ENCODE measurements at regions not wholly inside any gene's neighbourhood (a gene's known extent, or its start where the extent isn't known, plus 50 kb on each side); places are given as distances from the start of the nearest gene placed in this dataset.

DNA sequence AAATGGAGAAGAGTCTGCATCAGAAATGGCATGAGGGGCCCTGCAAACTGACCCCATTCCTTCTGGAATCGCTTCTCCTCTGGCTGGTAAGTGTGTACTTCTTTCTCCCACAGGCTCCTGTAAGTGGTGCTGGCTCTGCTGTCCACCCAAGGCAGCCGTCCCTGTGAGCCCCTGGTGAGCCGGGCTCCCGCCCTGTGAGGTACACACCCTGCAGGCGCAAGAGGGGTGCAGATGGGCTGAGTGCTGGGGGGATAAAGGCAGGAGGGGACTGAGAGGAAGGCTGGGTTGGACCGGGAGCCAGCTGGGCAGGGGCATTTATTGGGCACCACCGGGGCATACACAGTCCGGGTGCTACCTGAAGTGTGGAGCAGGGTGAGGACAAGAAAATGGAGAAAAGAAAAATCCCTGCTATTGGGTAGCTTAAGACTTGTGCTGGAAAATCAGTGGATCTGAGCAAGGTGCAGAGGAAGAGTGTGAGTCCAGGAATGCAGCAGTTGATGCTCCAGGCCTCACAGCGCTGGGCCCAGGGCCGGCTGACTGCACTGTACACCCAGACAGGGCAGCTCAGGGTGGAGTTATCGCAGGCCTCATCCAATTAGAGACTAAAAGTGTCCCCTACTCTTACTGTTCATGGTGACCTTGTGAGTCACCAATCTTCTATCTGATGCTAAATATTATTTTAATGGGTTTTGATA is 455.1 kb upstream of the B3GAT1 start:
- 96% methylated on average over 8 of the region's 11 CpGs for WGBS

GRCh38 chr11:134866215-134866614 is 454.2 kb upstream of the B3GAT1 start:
- H3K4me1 ChIP-seq = peaks cover 0 to 6% (median 0%) of the 10 kb centered on the region in 4 donors
- H3K36me3 ChIP-seq = no peaks in the 10 kb centered on the region
- no peak for DNase-seq (ENCODE audit: extremely low spot score)
- no peak overlapping the region for H3K27ac ChIP-seq (replicated peaks in 1 of 4)
- WGBS = 86% methylated on average over 6 of the region's 6 CpGs
- peaks cover 0 to 19% (median 0%) of the 10 kb centered on the region in 4 donors for H3K27me3 ChIP-seq
- H3K9me3 ChIP-seq = no peaks in the 10 kb centered on the region
- no peak overlapping the region for H3K4me3 ChIP-seq
- intact Hi-C loops (cut with DNase I) = no loop called here
- TF ChIP-seq EP300 (IDR thresholded peaks at IDR 0.05) (no peak), POLR2A (IDR thresholded peaks at IDR 0.05; ENCODE audit: low read depth) (no peak), POLR2AphosphoS5 (IDR thresholded peaks at IDR 0.05) (no peak)
- TF ChIP-seq, protein P1, sequence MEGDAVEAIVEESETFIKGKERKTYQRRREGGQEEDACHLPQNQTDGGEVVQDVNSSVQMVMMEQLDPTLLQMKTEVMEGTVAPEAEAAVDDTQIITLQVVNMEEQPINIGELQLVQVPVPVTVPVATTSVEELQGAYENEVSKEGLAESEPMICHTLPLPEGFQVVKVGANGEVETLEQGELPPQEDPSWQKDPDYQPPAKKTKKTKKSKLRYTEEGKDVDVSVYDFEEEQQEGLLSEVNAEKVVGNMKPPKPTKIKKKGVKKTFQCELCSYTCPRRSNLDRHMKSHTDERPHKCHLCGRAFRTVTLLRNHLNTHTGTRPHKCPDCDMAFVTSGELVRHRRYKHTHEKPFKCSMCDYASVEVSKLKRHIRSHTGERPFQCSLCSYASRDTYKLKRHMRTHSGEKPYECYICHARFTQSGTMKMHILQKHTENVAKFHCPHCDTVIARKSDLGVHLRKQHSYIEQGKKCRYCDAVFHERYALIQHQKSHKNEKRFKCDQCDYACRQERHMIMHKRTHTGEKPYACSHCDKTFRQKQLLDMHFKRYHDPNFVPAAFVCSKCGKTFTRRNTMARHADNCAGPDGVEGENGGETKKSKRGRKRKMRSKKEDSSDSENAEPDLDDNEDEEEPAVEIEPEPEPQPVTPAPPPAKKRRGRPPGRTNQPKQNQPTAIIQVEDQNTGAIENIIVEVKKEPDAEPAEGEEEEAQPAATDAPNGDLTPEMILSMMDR (IDR thresholded peaks at IDR 0.05) = no peak

More for the DNA sequence above, 455.1 kb upstream of the B3GAT1 start:
- Histone ChIP-seq H3K4me1 (peaks cover 0 to 6% (median 0%) of the 10 kb centered on the region in 4 donors), H3K36me3 (no peaks in the 10 kb centered on the region), H3K27me3 (peaks cover 0 to 19% (median 0%) of the 10 kb centered on the region in 4 donors), H3K4me3 (no peak overlapping the region), H3K9me3 (no peaks in the 10 kb centered on the region), H3K27ac (replicated peaks in 1 of 4) (no peak overlapping the region)
- no peak for DNase-seq (ENCODE audit: extremely low spot score)
- no peak for TF ChIP-seq POLR2AphosphoS5 (IDR thresholded peaks at IDR 0.05)
- no peak for TF ChIP-seq POLR2A (IDR thresholded peaks at IDR 0.05; ENCODE audit: low read depth)
- TF ChIP-seq, protein P1 (IDR thresholded peaks at IDR 0.05) = no peak
- TF ChIP-seq EP300 (IDR thresholded peaks at IDR 0.05) = no peak
- intact Hi-C loops (cut with DNase I) = no loop called here

- H3K27ac ChIP-seq (replicated peaks in 1 of 4) = no peak overlapping the region
- H3K4me1 ChIP-seq = peaks cover 0 to 6% (median 0%) of the 10 kb centered on the region in 4 donors
- no peak for DNase-seq (ENCODE audit: extremely low spot score)
- no peaks in the 10 kb centered on the region for H3K36me3 ChIP-seq
- 93% methylated on average over 6 of the region's 6 CpGs for WGBS
- no peaks in the 10 kb centered on the region for H3K9me3 ChIP-seq
- no peak overlapping the region for H3K4me3 ChIP-seq
- TF ChIP-seq EP300 (IDR thresholded peaks at IDR 0.05) (no peak), POLR2AphosphoS5 (IDR thresholded peaks at IDR 0.05) (no peak), POLR2A (IDR thresholded peaks at IDR 0.05; ENCODE audit: low read depth) (no peak)
- TF ChIP-seq, protein P1 (IDR thresholded peaks at IDR 0.05) = no peak
- H3K27me3 ChIP-seq = peaks cover 0 to 20% (median 0%) of the 10 kb centered on the region in 4 donors
- intact Hi-C loops (cut with DNase I) = no loop called here
These were observed 452.9 kb upstream of the B3GAT1 start for GRCh38 chr11:134864968-134865305.

DNA sequence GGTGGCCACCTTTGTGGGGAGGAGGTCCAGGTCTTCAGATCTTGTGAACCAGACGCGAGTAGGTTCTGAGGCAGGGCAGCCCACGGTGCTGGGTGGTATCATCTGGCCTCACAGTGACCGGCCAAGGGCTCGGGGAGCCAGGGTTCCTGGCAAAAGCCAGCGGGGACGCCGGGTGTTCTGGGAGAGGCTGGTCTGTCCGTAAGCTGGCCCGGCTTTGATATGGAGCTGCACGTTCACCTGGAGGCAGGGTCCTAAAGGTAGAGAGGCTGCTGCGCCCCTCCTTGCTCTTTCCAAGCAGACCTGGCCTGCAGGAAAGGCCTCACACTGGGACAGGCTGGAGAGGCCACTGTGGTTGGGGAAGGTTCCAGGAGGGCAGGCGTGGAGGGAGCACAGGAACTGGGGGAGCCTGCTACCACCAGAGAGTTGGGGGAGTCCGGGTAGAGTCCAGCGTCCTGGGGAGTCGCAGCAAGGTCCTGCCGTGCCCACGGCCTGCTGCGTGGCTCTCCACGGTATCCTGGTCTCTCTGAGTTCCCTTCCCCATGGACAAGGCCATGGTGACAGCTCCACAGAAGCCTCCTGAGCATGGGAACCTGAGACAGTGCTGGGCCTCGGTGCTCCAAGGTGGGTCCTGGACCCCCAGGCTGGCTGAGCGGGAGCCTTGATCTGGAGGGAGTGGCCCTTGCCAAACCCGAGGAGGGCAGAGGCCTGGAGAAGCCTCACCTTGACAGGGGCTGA is 452.4 kb upstream of the B3GAT1 start:
- Histone ChIP-seq H3K27me3 (peaks cover 0 to 25% (median 0%) of the 10 kb centered on the region in 4 donors), H3K27ac (replicated peaks in 1 of 4) (no peak overlapping the region), H3K4me1 (peaks cover 0 to 6% (median 0%) of the 10 kb centered on the region in 4 donors), H3K9me3 (no peaks in the 10 kb centered on the region), H3K36me3 (no peaks in the 10 kb centered on the region), H3K4me3 (no peak overlapping the region)
- TF ChIP-seq, protein P1 (IDR thresholded peaks at IDR 0.05) = no peak
- TF ChIP-seq POLR2A (IDR thresholded peaks at IDR 0.05; ENCODE audit: low read depth) (no peak), POLR2AphosphoS5 (IDR thresholded peaks at IDR 0.05) (no peak), EP300 (IDR thresholded peaks at IDR 0.05) (no peak)
- DNase-seq (ENCODE audit: extremely low spot score) = no peak
- intact Hi-C loops (cut with DNase I) = no loop called here
- WGBS = 74% methylated on average over 9 of the region's 23 CpGs

All from esophagus muscularis mucosa (tissue), 4 donors.